ENCODE measurements at regions not wholly inside any gene's neighbourhood (a gene's known extent, or its start where the extent isn't known, plus 50 kb on each side); places are given as distances from the start of the nearest gene placed in this dataset.
A peak's percentile ranks its signal among the peaks of the same experiment; 100 is the strongest.

DNA sequence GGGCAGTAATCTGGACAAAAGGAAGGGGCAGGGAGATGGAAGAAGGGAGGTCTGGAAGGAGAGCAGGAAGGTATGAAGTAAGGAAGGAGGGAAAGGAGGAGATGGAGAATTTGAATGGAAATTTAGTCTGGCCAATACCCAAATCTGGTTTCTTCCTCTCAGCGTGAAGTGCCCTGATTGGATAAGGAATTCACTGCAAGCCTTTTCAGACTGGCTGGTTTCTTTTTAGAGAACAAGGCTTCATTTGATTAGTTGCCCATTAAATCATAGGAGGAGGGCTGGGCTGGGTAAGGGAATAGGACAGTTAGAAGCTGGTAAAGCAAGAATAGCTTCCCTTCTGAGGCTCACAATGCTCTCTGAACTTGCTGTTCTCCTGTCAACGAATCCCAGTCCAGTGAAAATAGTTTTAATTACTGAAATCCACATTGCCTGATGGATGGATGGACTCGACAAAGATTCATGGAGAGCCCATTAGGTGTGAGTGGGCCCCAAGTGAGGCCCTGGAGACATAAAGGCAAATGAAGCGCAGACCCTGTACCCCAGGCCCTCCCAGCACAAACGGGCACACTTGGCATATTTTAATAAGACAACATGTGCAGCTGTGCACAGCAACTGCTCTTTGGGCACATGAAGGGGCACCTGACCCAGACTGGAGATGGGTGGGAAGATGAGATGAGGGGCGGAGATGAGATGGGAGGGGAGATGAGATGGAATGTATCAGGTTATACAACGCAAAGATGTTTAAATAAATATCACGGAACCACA is 347.1 kb upstream of the GATB start:
- no peak overlapping the region for H3K4me3 ChIP-seq (ENCODE audit: low read depth, low read length)
- ChIA-PET CTCF (no interaction called here), POLR2A (no interaction called here)
- DNase-seq (ENCODE audit: low read depth, low spot score): no peak
- no peaks in the 10 kb centered on the region; the same call in 1 of the 2 replicates for H3K9me3 ChIP-seq (ENCODE audit: control insufficient read depth, insufficient read depth, low read length)
- TF ChIP-seq, protein P1, sequence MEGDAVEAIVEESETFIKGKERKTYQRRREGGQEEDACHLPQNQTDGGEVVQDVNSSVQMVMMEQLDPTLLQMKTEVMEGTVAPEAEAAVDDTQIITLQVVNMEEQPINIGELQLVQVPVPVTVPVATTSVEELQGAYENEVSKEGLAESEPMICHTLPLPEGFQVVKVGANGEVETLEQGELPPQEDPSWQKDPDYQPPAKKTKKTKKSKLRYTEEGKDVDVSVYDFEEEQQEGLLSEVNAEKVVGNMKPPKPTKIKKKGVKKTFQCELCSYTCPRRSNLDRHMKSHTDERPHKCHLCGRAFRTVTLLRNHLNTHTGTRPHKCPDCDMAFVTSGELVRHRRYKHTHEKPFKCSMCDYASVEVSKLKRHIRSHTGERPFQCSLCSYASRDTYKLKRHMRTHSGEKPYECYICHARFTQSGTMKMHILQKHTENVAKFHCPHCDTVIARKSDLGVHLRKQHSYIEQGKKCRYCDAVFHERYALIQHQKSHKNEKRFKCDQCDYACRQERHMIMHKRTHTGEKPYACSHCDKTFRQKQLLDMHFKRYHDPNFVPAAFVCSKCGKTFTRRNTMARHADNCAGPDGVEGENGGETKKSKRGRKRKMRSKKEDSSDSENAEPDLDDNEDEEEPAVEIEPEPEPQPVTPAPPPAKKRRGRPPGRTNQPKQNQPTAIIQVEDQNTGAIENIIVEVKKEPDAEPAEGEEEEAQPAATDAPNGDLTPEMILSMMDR (IDR thresholded peaks at IDR 0.05; ENCODE audit: low read depth, low read length): no peak
- H3K27ac ChIP-seq (ENCODE audit: low read depth, low read length): no peak overlapping the region
- no peaks in the 10 kb centered on the region for H3K27me3 ChIP-seq (ENCODE audit: control insufficient read depth, insufficient read depth, low read length)

DNA sequence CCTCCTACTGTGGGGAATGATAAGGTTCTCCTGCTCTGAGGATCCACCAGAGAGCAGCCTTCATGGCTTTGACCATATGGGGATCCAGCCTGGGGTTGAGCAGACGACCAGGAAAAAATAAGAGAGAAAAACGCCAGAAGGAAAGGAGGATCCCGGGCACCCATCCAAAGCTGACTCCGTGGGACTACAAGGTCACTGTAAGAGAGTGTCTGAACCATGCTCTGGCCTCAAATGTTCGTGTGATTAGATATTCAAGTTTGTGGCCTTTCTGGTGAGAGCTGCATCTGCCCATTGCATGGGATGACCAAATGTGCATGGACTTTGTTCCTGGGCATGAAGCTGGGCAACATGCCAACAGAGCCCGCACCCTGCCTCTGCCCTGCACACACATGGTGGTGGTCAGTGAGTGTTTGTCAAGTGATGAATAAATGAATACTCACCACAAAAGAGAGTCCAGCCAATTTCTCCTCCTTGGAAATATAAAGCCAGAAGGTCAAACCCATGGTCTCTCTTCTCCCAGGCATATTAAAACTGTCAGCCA is 346.0 kb upstream of the GATB start:
- no peaks in the 10 kb centered on the region for H3K27me3 ChIP-seq (ENCODE audit: control insufficient read depth, insufficient read depth, low read length)
- POLR2A ChIA-PET: interaction anchor here (1.5 kb wide), 1 partner anchor 69 kb away, joined by 3 read pairs; no protein-coding TSS in a partner anchor

DNA sequence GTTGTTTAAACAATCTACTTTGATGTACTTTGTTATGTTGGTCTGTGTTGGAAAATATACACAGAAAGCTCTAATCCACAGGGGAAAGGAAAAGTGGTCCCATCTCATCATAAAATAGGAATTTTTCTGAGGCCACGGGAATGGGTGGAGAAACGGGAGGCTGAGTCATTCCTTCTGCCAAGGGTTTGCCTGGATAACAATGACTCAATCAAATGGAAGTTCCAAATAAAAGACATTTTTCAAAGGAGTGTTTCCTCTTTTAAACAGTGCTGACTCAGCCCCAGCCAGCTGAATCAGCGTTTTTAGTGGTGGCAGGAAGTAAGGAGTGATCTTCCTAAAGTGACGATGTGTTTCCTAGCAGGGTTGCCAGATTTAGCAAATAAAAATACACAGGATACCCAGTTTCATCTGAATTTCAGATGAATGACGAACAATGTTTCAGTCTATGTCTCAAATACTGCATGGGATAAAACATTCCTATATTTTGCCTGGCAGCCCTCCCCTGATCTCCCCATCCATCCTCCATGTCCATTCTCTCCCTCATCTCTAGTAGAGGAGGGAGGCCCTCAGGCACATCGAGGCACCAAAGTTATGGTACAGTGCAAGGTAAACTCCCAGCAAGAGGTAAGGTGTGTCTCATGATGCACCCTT is 345.4 kb upstream of the GATB start:
- ChIA-PET POLR2A (interaction anchor here (1.5 kb wide), 1 partner anchor 68 kb away, joined by 3 read pairs; no protein-coding TSS in a partner anchor), CTCF (no interaction called here)
- Histone ChIP-seq H3K27ac (ENCODE audit: low read depth, low read length) (peak overlapping the region; percentile 93), H3K27me3 (ENCODE audit: control insufficient read depth, insufficient read depth, low read length) (no peaks in the 10 kb centered on the region), H3K4me3 (ENCODE audit: low read depth, low read length) (no peak overlapping the region), H3K9me3 (ENCODE audit: control insufficient read depth, insufficient read depth, low read length) (no peaks in the 10 kb centered on the region; the same call in 1 of the 2 replicates)
- TF ChIP-seq, protein P1 (IDR thresholded peaks at IDR 0.05; ENCODE audit: low read depth, low read length): no peak
- DNase-seq (ENCODE audit: low read depth, low spot score): peak; percentile 89

More for the DNA sequence above, 346.0 kb upstream of the GATB start:
- H3K4me3 ChIP-seq (ENCODE audit: low read depth, low read length): no peak overlapping the region
- no peak for DNase-seq (ENCODE audit: low read depth, low spot score)
- H3K27ac ChIP-seq (ENCODE audit: low read depth, low read length): peak overlapping the region; percentile 75
- TF ChIP-seq, protein P1 (IDR thresholded peaks at IDR 0.05; ENCODE audit: low read depth, low read length): no peak
- CTCF ChIA-PET: no interaction called here
- H3K9me3 ChIP-seq (ENCODE audit: control insufficient read depth, insufficient read depth, low read length): no peaks in the 10 kb centered on the region; the same call in 1 of the 2 replicates

DNA sequence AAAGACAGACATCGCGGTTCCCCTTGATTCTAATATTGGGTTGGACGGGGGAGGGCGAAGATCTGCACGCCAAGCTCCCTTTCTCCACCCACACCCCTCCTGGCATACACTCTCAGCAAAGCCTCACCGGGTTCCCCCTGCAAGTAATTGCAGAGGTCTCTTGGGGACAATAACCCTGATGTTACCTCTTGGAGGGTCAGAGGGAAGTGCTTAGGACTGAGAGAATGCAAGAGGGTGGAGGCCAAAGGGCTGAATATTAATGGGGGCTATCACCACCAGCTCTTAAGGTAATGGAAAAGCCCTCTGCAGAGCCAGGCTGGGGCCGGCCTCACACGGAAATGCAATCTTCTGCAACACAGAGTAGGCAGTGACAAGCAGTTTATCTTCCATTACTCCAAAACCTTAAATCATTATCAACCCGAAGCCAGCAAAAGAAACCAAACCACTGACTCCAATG is 344.1 kb upstream of the GATB start:
- ChIA-PET POLR2A (no interaction called here), CTCF (no interaction called here)
- TF ChIP-seq, protein P1 (IDR thresholded peaks at IDR 0.05; ENCODE audit: low read depth, low read length): no peak
- Histone ChIP-seq H3K27ac (ENCODE audit: low read depth, low read length) (no peak overlapping the region), H3K9me3 (ENCODE audit: control insufficient read depth, insufficient read depth, low read length) (no peaks in the 10 kb centered on the region; the same call in 1 of the 2 replicates), H3K4me3 (ENCODE audit: low read depth, low read length) (no peak overlapping the region), H3K27me3 (ENCODE audit: control insufficient read depth, insufficient read depth, low read length) (no peaks in the 10 kb centered on the region)
- no peak for DNase-seq (ENCODE audit: low read depth, low spot score)

DNA sequence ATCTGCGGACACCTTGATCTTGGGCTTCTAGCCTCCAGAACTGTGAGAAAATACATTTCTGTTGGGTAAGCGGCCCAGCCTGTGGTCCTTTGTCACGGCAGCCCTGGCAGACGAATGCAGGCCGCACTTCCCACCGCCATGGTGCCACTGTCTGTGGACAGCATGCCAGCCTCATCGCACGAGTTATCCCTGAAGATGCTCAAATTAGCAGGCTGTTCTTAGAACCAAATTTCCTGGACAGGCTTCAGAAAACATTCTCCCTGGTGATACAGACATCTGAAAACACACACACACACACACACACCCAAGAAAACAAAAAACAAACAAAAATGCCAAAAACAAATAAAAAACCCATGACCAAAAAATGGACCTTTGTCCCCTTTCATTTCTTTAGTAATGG is 343.5 kb upstream of the GATB start:
- ChIA-PET CTCF (no interaction called here), POLR2A (no interaction called here)
- no peak for DNase-seq (ENCODE audit: low read depth, low spot score)
- no peak overlapping the region for H3K4me3 ChIP-seq (ENCODE audit: low read depth, low read length)
- H3K9me3 ChIP-seq (ENCODE audit: control insufficient read depth, insufficient read depth, low read length): no peaks in the 10 kb centered on the region; the same call in 1 of the 2 replicates
- H3K27me3 ChIP-seq (ENCODE audit: control insufficient read depth, insufficient read depth, low read length): no peaks in the 10 kb centered on the region
- no peak overlapping the region for H3K27ac ChIP-seq (ENCODE audit: low read depth, low read length)
- TF ChIP-seq, protein P1 (IDR thresholded peaks at IDR 0.05; ENCODE audit: low read depth, low read length): no peak

Data from AG04450 (cell line).